ENCODE measurements at regions not wholly inside any gene's neighbourhood (a gene's known extent, or its start where the extent isn't known, plus 50 kb on each side); places are given as distances from the start of the nearest gene placed in this dataset.

- TF ChIP-seq GATA3 (IDR thresholded peaks at IDR 0.05; ENCODE audit: low read depth, low read length): no peak
- TF ChIP-seq GATA2 (IDR thresholded peaks at IDR 0.05; ENCODE audit: low read depth, low read length): no peak
Observed at GRCh38 chr11:109954534-109954933, 138.7 kb upstream of the ZC3H12C start.

All from SH-SY5Y (cell line).